ENCODE measurements at regions not wholly inside any gene's neighbourhood (a gene's known extent, or its start where the extent isn't known, plus 50 kb on each side); places are given as distances from the start of the nearest gene placed in this dataset.
A peak's percentile ranks its signal among the peaks of the same experiment; 100 is the strongest.

DNA sequence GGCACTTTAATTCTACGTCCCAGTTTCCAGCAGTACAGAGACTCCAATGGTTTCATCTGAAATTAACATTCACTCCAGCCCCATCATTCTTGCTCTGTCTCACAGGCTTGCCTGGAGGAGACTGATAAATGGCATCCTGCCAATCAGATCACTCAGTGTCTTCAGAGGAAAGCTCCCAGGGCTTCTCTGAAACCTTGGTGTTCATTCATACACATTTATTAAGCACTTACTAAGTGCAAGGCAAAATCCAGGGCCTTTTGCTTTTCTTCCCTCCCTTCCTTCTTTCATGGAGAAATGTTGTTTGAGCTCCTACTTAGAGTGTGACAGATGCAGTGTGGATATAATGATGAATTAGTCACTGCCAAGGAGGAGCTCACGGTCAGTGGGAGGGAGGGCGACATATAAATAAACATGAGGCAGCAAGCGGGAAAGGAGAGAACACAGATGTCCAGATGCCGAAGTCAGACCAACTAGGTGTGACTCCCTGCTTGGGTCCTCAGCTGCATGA is 106.7 kb upstream of the DTNBP1 start:
- Histone ChIP-seq H3K14ac (ENCODE audit: low read length) (no peak overlapping the region), H2BK120ac (ENCODE audit: insufficient read depth, low read length, poor library complexity) (no peak overlapping the region), H4K8ac (ENCODE audit: low read depth, low read length) (no peak overlapping the region), H3K27me3 (ENCODE audit: insufficient read depth, low read length) (no peaks in the 10 kb centered on the region), H3K18ac (ENCODE audit: low read length) (no peak overlapping the region), H4K12ac (ENCODE audit: low read depth, low read length) (no peak overlapping the region), H2BK12ac (ENCODE audit: low read length) (no peak overlapping the region), H3K4me2 (ENCODE audit: low read length) (no peak overlapping the region), H3K4ac (ENCODE audit: low read depth, low read length) (no peak overlapping the region), H3K79me1 (ENCODE audit: low read length) (no peaks in the 10 kb centered on the region), H2AK5ac (ENCODE audit: low read length) (no peak overlapping the region), H3K4me1 (ENCODE audit: control insufficient read depth in 1 of 2, insufficient read depth in 2 of 2, low read length in 2 of 2) (no peaks in the 10 kb centered on the region), H2AFZ (ENCODE audit: insufficient read depth, low read length, poor library complexity) (no peak overlapping the region), H3K27ac (ENCODE audit: low read depth, low read length) (no peak overlapping the region), H3K36me3 (ENCODE audit: control insufficient read depth in 1 of 2, insufficient read depth in 2 of 2, low read length in 2 of 2) (no peaks in the 10 kb centered on the region), H2BK5ac (ENCODE audit: low read depth, low read length, poor library complexity) (no peak overlapping the region), H3K23ac (ENCODE audit: low read length) (no peak overlapping the region), H3K79me2 (ENCODE audit: control insufficient read depth, insufficient read depth, low read length, poor library complexity) (no peaks in the 10 kb centered on the region), H4K91ac (ENCODE audit: low read depth, low read length) (no peak overlapping the region), H3K9me3 (ENCODE audit: insufficient read depth, low read depth, low read length) (no peaks in the 10 kb centered on the region), H3K4me3 (ENCODE audit: low read depth, low read length) (no peak overlapping the region), H3K9ac (ENCODE audit: low read length) (no peak overlapping the region)
- WGBS (ENCODE audit: extremely low coverage, insufficient coverage, insufficient read length) = no CpG with 5 or more reads among the region's 5 CpGs
- DNase-seq = no peak

GRCh38 chr6:15768999-15769398 is 106.2 kb upstream of the DTNBP1 start:
- H3K27me3 ChIP-seq (ENCODE audit: insufficient read depth, low read length) = no peaks in the 10 kb centered on the region
- no CpG with 5 or more reads among the region's 5 CpGs for WGBS (ENCODE audit: extremely low coverage, insufficient coverage, insufficient read length)
- no peak overlapping the region for H3K4ac ChIP-seq (ENCODE audit: low read depth, low read length)

DNA sequence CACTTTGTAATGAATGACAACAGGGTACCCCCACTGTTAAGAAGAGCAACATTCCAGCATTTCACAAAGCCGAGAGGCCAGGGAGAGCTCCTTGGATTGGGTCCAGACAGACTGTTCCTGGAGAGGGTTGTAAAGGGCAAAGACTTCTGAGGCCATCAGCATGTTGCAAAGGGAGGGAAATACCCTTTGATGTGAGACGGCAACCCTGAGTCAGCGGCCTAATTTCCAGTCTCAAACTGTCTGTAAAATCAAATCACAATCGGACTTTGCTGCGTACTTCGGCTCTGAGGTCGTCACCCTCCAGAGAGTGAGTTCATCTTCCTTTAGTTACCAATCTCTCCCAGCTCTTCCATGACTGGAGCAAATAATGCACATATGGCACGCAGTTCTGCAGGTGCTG is 101.0 kb upstream of the DTNBP1 start:
- no peak overlapping the region for H4K8ac ChIP-seq (ENCODE audit: low read depth, low read length)
- no peak overlapping the region for H2AK5ac ChIP-seq (ENCODE audit: low read length)
- no peak overlapping the region for H3K9ac ChIP-seq (ENCODE audit: low read length)
- H3K27me3 ChIP-seq (ENCODE audit: insufficient read depth, low read length) = no peaks in the 10 kb centered on the region
- H2BK120ac ChIP-seq (ENCODE audit: insufficient read depth, low read length, poor library complexity) = no peak overlapping the region
- no peak overlapping the region for H4K91ac ChIP-seq (ENCODE audit: low read depth, low read length)
- no peaks in the 10 kb centered on the region for H3K79me1 ChIP-seq (ENCODE audit: low read length)
- H3K79me2 ChIP-seq (ENCODE audit: control insufficient read depth, insufficient read depth, low read length, poor library complexity) = no peaks in the 10 kb centered on the region
- no peak overlapping the region for H3K27ac ChIP-seq (ENCODE audit: low read depth, low read length)
- H3K4ac ChIP-seq (ENCODE audit: low read depth, low read length) = no peak overlapping the region
- H3K36me3 ChIP-seq (ENCODE audit: control insufficient read depth in 1 of 2, insufficient read depth in 2 of 2, low read length in 2 of 2) = no peaks in the 10 kb centered on the region
- no peak overlapping the region for H2BK12ac ChIP-seq (ENCODE audit: low read length)
- H3K23ac ChIP-seq (ENCODE audit: low read length) = no peak overlapping the region
- peak; percentile 2 to 14 for DNase-seq
- H2BK5ac ChIP-seq (ENCODE audit: low read depth, low read length, poor library complexity) = no peak overlapping the region
- H3K4me3 ChIP-seq (ENCODE audit: low read depth, low read length) = no peak overlapping the region
- no peaks in the 10 kb centered on the region for H3K4me1 ChIP-seq (ENCODE audit: control insufficient read depth in 1 of 2, insufficient read depth in 2 of 2, low read length in 2 of 2)
- H3K18ac ChIP-seq (ENCODE audit: low read length) = no peak overlapping the region
- no peak overlapping the region for H2AFZ ChIP-seq (ENCODE audit: insufficient read depth, low read length, poor library complexity)
- no CpG with 5 or more reads among the region's 8 CpGs for WGBS (ENCODE audit: extremely low coverage, insufficient coverage, insufficient read length)
- no peaks in the 10 kb centered on the region for H3K9me3 ChIP-seq (ENCODE audit: insufficient read depth, low read depth, low read length)
- H3K4me2 ChIP-seq (ENCODE audit: low read length) = no peak overlapping the region
- H4K12ac ChIP-seq (ENCODE audit: low read depth, low read length) = no peak overlapping the region
- no peak overlapping the region for H3K14ac ChIP-seq (ENCODE audit: low read length)

More at GRCh38 chr6:15768999-15769398, 106.2 kb upstream of the DTNBP1 start:
- H2AFZ ChIP-seq (ENCODE audit: insufficient read depth, low read length, poor library complexity) = no peak overlapping the region
- H3K4me3 ChIP-seq (ENCODE audit: low read depth, low read length) = no peak overlapping the region
- no peak overlapping the region for H3K9ac ChIP-seq (ENCODE audit: low read length)
- H3K18ac ChIP-seq (ENCODE audit: low read length) = no peak overlapping the region
- H3K36me3 ChIP-seq (ENCODE audit: control insufficient read depth in 1 of 2, insufficient read depth in 2 of 2, low read length in 2 of 2) = no peaks in the 10 kb centered on the region
- no peak overlapping the region for H2BK120ac ChIP-seq (ENCODE audit: insufficient read depth, low read length, poor library complexity)
- no peak overlapping the region for H4K91ac ChIP-seq (ENCODE audit: low read depth, low read length)
- no peak overlapping the region for H4K12ac ChIP-seq (ENCODE audit: low read depth, low read length)
- no peaks in the 10 kb centered on the region for H3K9me3 ChIP-seq (ENCODE audit: insufficient read depth, low read depth, low read length)
- H2AK5ac ChIP-seq (ENCODE audit: low read length) = no peak overlapping the region
- H4K8ac ChIP-seq (ENCODE audit: low read depth, low read length) = no peak overlapping the region
- H3K4me1 ChIP-seq (ENCODE audit: control insufficient read depth in 1 of 2, insufficient read depth in 2 of 2, low read length in 2 of 2) = no peaks in the 10 kb centered on the region
- H2BK12ac ChIP-seq (ENCODE audit: low read length) = no peak overlapping the region
- H3K79me1 ChIP-seq (ENCODE audit: low read length) = no peaks in the 10 kb centered on the region
- no peak overlapping the region for H3K23ac ChIP-seq (ENCODE audit: low read length)
- H2BK5ac ChIP-seq (ENCODE audit: low read depth, low read length, poor library complexity) = no peak overlapping the region
- no peak overlapping the region for H3K14ac ChIP-seq (ENCODE audit: low read length)
- H3K4me2 ChIP-seq (ENCODE audit: low read length) = no peak overlapping the region
- H3K27ac ChIP-seq (ENCODE audit: low read depth, low read length) = no peak overlapping the region
- no peaks in the 10 kb centered on the region for H3K79me2 ChIP-seq (ENCODE audit: control insufficient read depth, insufficient read depth, low read length, poor library complexity)
- DNase-seq = no peak

DNA sequence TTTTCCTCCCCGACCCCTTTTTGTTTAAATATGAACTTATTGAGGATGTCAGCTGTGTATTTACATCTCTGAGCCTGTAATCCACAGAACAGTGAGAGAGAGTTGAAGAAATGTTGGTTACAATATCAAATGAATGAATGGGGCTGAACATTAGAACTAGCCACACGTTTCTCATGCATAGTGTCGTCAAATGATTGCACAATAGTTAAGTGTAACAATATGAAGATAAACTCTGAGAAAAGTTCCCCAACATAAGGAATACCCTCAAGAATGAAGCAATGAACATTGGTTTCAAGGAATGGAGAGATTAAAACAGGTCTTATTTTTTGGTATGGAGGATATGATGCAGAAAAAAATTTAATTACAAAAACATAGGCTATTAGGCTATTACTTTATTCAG is 100.5 kb upstream of the DTNBP1 start:
- Histone ChIP-seq H3K18ac (ENCODE audit: low read length) (no peak overlapping the region), H3K9ac (ENCODE audit: low read length) (no peak overlapping the region), H3K9me3 (ENCODE audit: insufficient read depth, low read depth, low read length) (no peaks in the 10 kb centered on the region), H2BK12ac (ENCODE audit: low read length) (no peak overlapping the region), H2BK5ac (ENCODE audit: low read depth, low read length, poor library complexity) (no peak overlapping the region), H3K4me3 (ENCODE audit: low read depth, low read length) (no peak overlapping the region), H3K4me1 (ENCODE audit: control insufficient read depth in 1 of 2, insufficient read depth in 2 of 2, low read length in 2 of 2) (no peaks in the 10 kb centered on the region), H2AFZ (ENCODE audit: insufficient read depth, low read length, poor library complexity) (no peak overlapping the region), H3K36me3 (ENCODE audit: control insufficient read depth in 1 of 2, insufficient read depth in 2 of 2, low read length in 2 of 2) (no peaks in the 10 kb centered on the region), H3K27ac (ENCODE audit: low read depth, low read length) (no peak overlapping the region), H3K79me1 (ENCODE audit: low read length) (no peaks in the 10 kb centered on the region), H2AK5ac (ENCODE audit: low read length) (no peak overlapping the region), H4K12ac (ENCODE audit: low read depth, low read length) (no peak overlapping the region), H3K4ac (ENCODE audit: low read depth, low read length) (no peak overlapping the region), H3K14ac (ENCODE audit: low read length) (no peak overlapping the region), H2BK120ac (ENCODE audit: insufficient read depth, low read length, poor library complexity) (no peak overlapping the region), H3K79me2 (ENCODE audit: control insufficient read depth, insufficient read depth, low read length, poor library complexity) (no peaks in the 10 kb centered on the region), H3K4me2 (ENCODE audit: low read length) (no peak overlapping the region), H3K27me3 (ENCODE audit: insufficient read depth, low read length) (no peaks in the 10 kb centered on the region), H3K23ac (ENCODE audit: low read length) (no peak overlapping the region), H4K91ac (ENCODE audit: low read depth, low read length) (no peak overlapping the region), H4K8ac (ENCODE audit: low read depth, low read length) (no peak overlapping the region)
- WGBS (ENCODE audit: extremely low coverage, insufficient coverage, insufficient read length) = no CpG with 5 or more reads among the region's 3 CpGs
- DNase-seq = no peak
